Transverse colon (tissue), 4 donors: ENCODE measurements at regions not wholly inside any gene's neighbourhood (a gene's known extent, or its start where the extent isn't known, plus 50 kb on each side); places are given as distances from the start of the nearest gene placed in this dataset.

ENCODE experiments used
- DNase-seq: peaks from one replicate; pipeline ENCODE4 v3.0.0-alpha.2; 2019
- H3K27ac ChIP-seq, 4 donors: fragments of 200-600 bp; sonication (generic); 2 replicates each; pipeline ENCODE4 v1.5.1; 2016 to 2018; ENCODE audit warnings: inconsistent platforms in 4 of 4
- H3K27me3 ChIP-seq: fragments of 200-600 bp; sonication (generic); 2 replicates; pipeline ENCODE4 v1.5.1; 2017; ENCODE audit warnings: inconsistent platforms
- H3K36me3 ChIP-seq, 4 donors: fragments of 200-600 bp; sonication (generic); 2 replicates each; pipeline ENCODE4 v1.5.1; 2017 to 2019; ENCODE audit warnings: inconsistent platforms in 4 of 4
- H3K4me1 ChIP-seq, 4 donors: fragments of 200-600 bp; sonication (generic); 2 replicates each; pipeline ENCODE4 v1.5.1; 2017 to 2020; ENCODE audit warnings: inconsistent platforms in 4 of 4
- H3K4me3 ChIP-seq, 4 donors: fragments of 200-600 bp; sonication (generic); 1 replicate in 1 of 4; 2 replicates in 3 of 4; pipeline versions ENCODE4 v1.5.1 to v1.6.1; 2017 to 2019; ENCODE audit warnings: inconsistent platforms in 4 of 4
- H3K9me3 ChIP-seq, 2 donors: fragments of 200-600 bp; sonication (generic); 2 replicates each; pipeline ENCODE4 v1.5.1; 2017 to 2019; ENCODE audit warnings: inconsistent platforms in 2 of 2
- CTCF ChIP-seq, 5 experiments: fragments of 200-600 bp in 3 of 5; fragments of 450-650 bp in 2 of 5; sonication (generic) in 3 of 5; IDR thresholded peaks; 1 replicate in 2 of 5; 2 replicates in 3 of 5; pipeline ENCODE4 v1.5.1; 2016 to 2017; ENCODE audit warnings: antibody characterized with exemption in 5 of 5, inconsistent platforms in 3 of 5, mild to moderate bottlenecking in 2 of 5, moderate library complexity in 1 of 5
- EP300 ChIP-seq: sonication (generic); formaldehyde crosslinking; IDR thresholded peaks from one replicate; pipeline ENCODE4 v1.6.1; 2017; ENCODE audit warnings: antibody characterized with exemption, low read depth
- POLR2A ChIP-seq: fragments of 450-650 bp; IDR thresholded peaks from one replicate; pipeline ENCODE4 v1.6.1; 2016; ENCODE audit warnings: antibody characterized with exemption, mild to moderate bottlenecking, moderate library complexity
- POLR2AphosphoS5 ChIP-seq, 3 donors: sonication (generic); formaldehyde crosslinking; IDR thresholded peaks; one replicate each; pipeline ENCODE4 v1.6.1; 2016; ENCODE audit warnings: antibody characterized with exemption in 3 of 3
- whole genome bisulfite sequencing, 2 donors: methylation state at CpG; one replicate each; pipeline ENCODE4 v1.1.5; 2018; ENCODE audit warnings: low coverage in 1 of 2; 5-methylcytosine and 5-hydroxymethylcytosine counted together
- in situ Hi-C, 4 donors: fragments of 200-750 bp; cut with MboI; loops; one replicate each; pipeline versions ENCODE4 v1.15.0 to v1.15.1; 2017; ENCODE audit warnings: low sequenced_read_pairs in 3 of 4, low pct_ligation_motif_present in 1 of 4, low pct_unique_long_range_greater_than_20kb in 1 of 4
- intact Hi-C: fragments of 100-400 bp; cut with DNase I; formaldehyde crosslinking; loops from one replicate; pipeline ENCODE4 v1.15.1; 2023; ENCODE audit warnings: low total_unique reads

DNA sequence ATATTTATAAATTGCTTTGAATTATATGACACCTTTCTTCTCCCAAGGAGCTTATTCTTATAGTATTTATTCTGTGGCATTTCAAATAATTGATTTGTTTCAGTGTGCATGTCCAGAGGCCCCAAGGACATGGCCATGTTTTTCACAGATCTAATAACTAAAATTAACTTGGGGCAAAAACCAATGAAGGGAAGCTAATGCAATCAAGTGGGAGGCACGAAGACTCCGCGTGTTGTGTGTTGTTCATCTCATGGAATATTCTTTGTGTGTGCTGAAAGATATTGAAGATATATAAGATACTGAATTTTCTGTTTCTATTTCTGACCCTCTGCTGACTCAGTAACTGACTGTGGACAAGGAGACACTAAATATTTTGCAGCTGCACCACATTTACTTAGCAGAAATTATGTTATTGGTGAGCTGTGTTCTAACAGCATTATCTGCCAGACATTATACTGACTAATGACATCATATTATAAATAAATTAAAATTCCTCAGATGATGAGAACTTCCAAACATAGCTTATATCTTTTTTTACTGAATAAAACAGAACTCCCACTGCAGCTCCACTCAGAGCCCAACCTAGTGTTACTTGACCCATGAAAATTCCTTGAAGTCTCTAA is 519.3 kb upstream of the CXADR start:
- Histone ChIP-seq H3K36me3 (no peaks in the 10 kb centered on the region), H3K9me3 (no peaks in the 10 kb centered on the region), H3K27ac (no peak overlapping the region), H3K4me3 (no peak overlapping the region), H3K27me3 (no peaks in the 10 kb centered on the region), H3K4me1 (no peaks in the 10 kb centered on the region)
- 90 to 93% methylated on average over 3 of the region's 3 CpGs for WGBS, 2 donors
- intact Hi-C loops (no loop called here), in situ Hi-C loops (no loop called here)
- no peak for DNase-seq
- no peak for TF ChIP-seq CTCF (IDR thresholded peaks at IDR 0.05)
- no peak for TF ChIP-seq POLR2A
- no peak for TF ChIP-seq EP300
- TF ChIP-seq POLR2AphosphoS5 (IDR thresholded peaks at IDR 0.05): no peak

GRCh38 chr21:17002594-17003257 is 510.1 kb upstream of the CXADR start:
- 54 to 75% methylated on average over 4 of the region's 4 CpGs for WGBS, 2 donors
- Histone ChIP-seq H3K4me1 (peaks cover 0 to 4% (median 0%) of the 10 kb centered on the region in 4 donors), H3K27me3 (no peaks in the 10 kb centered on the region), H3K27ac (no peak overlapping the region), H3K4me3 (no peak overlapping the region), H3K9me3 (no peaks in the 10 kb centered on the region), H3K36me3 (no peaks in the 10 kb centered on the region)
- TF ChIP-seq POLR2A (no peak), EP300 (no peak)
- DNase-seq: no peak
- intact Hi-C loops: no loop called here
- in situ Hi-C loops: no loop called here

DNA sequence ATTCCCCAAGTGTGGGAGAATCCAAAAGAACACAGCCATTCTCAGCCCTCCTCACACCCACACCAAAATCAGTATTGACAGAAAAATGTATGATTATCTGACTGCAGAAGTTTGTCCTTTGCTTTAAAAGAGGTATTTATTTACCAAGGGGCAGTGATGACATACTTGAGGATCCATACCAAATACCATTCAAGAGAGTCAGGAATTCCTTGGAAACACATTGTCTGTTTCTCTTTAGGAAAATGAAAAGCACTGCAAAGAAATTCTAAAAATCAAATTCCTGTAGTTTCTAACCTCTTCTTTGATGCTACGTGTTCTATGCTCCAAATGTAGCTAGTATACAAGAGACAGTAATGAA is 509.6 kb upstream of the CXADR start:
- H3K27me3 ChIP-seq: no peaks in the 10 kb centered on the region
- 62 to 67% methylated on average over 1 of the region's 1 CpG for WGBS, 2 donors
- no peak for DNase-seq

DNA sequence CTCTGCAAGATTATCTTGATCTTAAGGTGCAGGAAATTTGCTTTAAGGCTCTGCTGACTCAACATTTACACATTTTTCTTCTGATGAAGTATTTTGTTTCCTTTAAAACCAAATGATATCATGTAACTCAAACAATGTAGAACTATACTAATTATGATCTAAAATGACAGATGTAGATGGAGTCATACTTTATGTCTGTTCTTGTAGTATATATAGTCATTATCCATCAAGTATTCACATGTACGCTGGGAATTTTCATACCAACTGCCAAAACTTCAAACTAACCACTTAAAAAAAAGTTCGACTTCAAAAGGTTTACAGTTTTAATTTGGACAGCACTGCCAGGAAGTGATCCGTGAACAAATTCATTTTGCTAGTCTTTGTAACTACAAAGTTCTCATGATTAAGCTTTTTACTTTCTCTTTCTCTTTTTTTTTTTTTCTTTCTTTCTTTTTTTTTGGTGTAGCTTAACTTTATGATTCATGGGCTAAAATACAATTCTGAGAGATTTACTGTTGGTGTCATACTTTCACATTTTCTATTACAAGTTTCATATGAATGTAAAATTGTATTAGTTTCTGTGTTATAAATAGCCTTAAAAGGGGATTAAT is 509.0 kb upstream of the CXADR start:
- H3K9me3 ChIP-seq: no peaks in the 10 kb centered on the region
- 3 to 15% methylated on average over 3 of the region's 3 CpGs for WGBS, 2 donors

More for the DNA sequence above, 509.6 kb upstream of the CXADR start:
- in situ Hi-C loops: no loop called here
- no peak for TF ChIP-seq POLR2A
- no peak for TF ChIP-seq CTCF (IDR thresholded peaks at IDR 0.05)
- TF ChIP-seq POLR2AphosphoS5 (IDR thresholded peaks at IDR 0.05): no peak
- no peak for TF ChIP-seq EP300
- intact Hi-C loops: no loop called here
- peaks cover 0 to 4% (median 0%) of the 10 kb centered on the region in 4 donors for H3K4me1 ChIP-seq
- H3K9me3 ChIP-seq: no peaks in the 10 kb centered on the region
- H3K4me3 ChIP-seq: no peak overlapping the region
- H3K27ac ChIP-seq: no peak overlapping the region
- H3K36me3 ChIP-seq: no peaks in the 10 kb centered on the region

More for the DNA sequence above, 509.0 kb upstream of the CXADR start:
- Histone ChIP-seq H3K4me3 (no peak overlapping the region), H3K36me3 (no peaks in the 10 kb centered on the region), H3K27ac (no peak overlapping the region), H3K27me3 (no peaks in the 10 kb centered on the region), H3K4me1 (peaks cover 0 to 4% (median 0%) of the 10 kb centered on the region in 4 donors)
- intact Hi-C loops (no loop called here), in situ Hi-C loops (no loop called here)
- TF ChIP-seq CTCF (IDR thresholded peaks at IDR 0.05) (no peak), POLR2AphosphoS5 (IDR thresholded peaks at IDR 0.05) (no peak), POLR2A (no peak), EP300 (no peak)
- no peak for DNase-seq
